ENCODE measurements at regions not wholly inside any gene's neighbourhood (a gene's known extent, or its start where the extent isn't known, plus 50 kb on each side); places are given as distances from the start of the nearest gene placed in this dataset.

DNA sequence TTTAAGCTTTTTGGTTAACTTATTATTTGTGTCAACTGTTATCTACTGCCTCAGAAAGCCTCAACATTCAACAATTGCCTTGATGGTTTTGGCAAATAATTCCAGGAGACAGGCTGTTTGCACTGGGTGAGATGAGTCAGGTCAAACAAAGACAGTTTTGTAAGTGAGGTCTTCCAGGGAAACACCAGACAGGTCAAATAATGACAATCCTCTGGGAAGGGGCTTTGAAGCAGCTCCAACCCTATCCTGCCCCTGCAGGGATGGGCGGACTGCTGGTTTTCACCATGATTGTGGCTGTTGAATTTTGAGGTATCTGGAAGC lies 79.4 kb upstream of the PRR23E start:
- Histone ChIP-seq H3K36me3 (no peaks in the 10 kb centered on the region), H3K4me3 (no peak overlapping the region), H3K27me3 (ENCODE audit: low read depth) (peaks cover 6% of the 10 kb centered on the region), H3K9me3 (replicated peaks) (peaks cover 24% of the 10 kb centered on the region), H3K27ac (replicated peaks) (no peak overlapping the region), H3K4me1 (no peaks in the 10 kb centered on the region)
- TF ChIP-seq, protein P1, sequence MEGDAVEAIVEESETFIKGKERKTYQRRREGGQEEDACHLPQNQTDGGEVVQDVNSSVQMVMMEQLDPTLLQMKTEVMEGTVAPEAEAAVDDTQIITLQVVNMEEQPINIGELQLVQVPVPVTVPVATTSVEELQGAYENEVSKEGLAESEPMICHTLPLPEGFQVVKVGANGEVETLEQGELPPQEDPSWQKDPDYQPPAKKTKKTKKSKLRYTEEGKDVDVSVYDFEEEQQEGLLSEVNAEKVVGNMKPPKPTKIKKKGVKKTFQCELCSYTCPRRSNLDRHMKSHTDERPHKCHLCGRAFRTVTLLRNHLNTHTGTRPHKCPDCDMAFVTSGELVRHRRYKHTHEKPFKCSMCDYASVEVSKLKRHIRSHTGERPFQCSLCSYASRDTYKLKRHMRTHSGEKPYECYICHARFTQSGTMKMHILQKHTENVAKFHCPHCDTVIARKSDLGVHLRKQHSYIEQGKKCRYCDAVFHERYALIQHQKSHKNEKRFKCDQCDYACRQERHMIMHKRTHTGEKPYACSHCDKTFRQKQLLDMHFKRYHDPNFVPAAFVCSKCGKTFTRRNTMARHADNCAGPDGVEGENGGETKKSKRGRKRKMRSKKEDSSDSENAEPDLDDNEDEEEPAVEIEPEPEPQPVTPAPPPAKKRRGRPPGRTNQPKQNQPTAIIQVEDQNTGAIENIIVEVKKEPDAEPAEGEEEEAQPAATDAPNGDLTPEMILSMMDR (IDR thresholded peaks at IDR 0.05; ENCODE audit: borderline replicate concordance) = no peak
- intact Hi-C loops (cut with micrococcal nuclease) = no loop called here
- DNase-seq = no peak

DNA sequence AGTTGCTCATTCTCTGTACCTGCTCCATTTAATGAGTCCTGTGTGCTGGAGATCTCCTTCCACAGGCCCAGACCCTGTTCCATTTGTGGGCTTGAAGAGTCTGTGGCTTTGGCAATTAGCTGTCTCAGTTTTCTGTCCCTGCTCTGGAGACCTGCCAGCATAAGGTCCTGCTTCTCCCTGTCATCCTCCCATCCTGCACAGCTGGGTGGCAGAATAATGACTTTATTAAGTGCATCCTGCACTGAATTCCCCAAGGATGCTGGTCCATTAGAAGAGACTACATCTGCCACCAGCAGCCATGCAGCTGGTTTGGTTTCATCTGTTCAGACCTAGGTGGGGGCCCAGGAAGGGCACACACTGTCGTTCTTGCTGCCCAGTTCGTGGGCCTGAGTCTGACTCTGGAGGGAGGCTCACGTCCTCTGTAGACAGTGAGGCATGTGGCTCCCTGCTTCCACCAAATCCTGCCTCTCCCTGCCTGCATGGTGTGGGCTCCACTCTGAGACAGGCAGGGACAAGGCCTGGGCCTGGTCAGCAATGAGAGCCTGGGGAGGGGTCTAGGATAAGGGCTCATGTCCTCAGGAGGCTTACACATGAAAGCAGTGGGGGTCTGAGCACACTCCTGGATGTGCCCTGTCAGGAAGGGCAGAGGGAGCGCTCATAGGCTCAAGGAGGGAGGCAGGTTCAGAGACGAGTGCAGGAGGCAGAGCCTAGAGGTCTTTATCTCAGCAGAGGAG lies 78.4 kb upstream of the PRR23E start:
- H3K27me3 ChIP-seq (ENCODE audit: low read depth) = peaks cover 6% of the 10 kb centered on the region
- H3K9me3 ChIP-seq (replicated peaks) = peaks cover 24% of the 10 kb centered on the region
- H3K4me3 ChIP-seq = no peak overlapping the region
- DNase-seq = no peak
- no peaks in the 10 kb centered on the region for H3K4me1 ChIP-seq
- TF ChIP-seq, protein P1 (IDR thresholded peaks at IDR 0.05; ENCODE audit: borderline replicate concordance) = no peak
- intact Hi-C loops (cut with micrococcal nuclease) = no loop called here
- H3K27ac ChIP-seq (replicated peaks) = no peak overlapping the region
- no peaks in the 10 kb centered on the region for H3K36me3 ChIP-seq

DNA sequence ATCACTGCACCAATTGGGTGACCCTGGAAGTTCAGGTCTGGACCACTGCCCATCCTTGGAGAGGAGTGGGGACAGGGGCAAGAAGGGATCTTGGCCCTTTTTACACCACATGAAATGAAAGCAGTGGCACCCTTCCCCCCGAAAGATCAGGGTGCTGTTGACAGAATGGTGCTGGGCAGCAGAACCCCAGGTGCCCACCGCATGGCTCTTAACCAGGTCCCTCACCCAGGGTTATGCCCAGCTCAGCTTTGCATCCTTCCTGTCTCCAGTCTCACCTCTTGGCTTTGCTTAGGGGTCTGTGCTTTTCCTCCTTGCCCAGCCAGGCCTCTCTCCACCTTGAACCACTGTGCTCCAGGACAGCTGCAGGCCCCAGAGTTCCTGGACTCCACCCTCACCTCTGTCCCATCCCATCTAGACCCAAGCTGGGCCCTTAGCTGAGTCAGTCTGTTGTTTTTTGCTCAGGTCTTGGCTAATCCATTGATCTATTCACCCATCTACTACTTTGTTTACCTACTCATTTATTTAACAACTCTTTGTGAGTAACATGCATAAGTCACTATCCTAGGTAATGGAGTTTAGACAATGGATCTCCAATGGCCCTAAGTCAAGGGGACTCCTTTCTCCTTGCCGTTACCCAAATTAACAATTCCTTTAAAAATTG lies 77.1 kb upstream of the PRR23E start:
- Histone ChIP-seq H3K4me1 (no peaks in the 10 kb centered on the region), H3K4me3 (no peak overlapping the region), H3K36me3 (no peaks in the 10 kb centered on the region), H3K27ac (replicated peaks) (no peak overlapping the region), H3K9me3 (replicated peaks) (peaks cover 24% of the 10 kb centered on the region), H3K27me3 (ENCODE audit: low read depth) (peaks cover 6% of the 10 kb centered on the region)
- DNase-seq = no peak
- intact Hi-C loops (cut with micrococcal nuclease) = no loop called here
- TF ChIP-seq, protein P1 (IDR thresholded peaks at IDR 0.05; ENCODE audit: borderline replicate concordance) = no peak

DNA sequence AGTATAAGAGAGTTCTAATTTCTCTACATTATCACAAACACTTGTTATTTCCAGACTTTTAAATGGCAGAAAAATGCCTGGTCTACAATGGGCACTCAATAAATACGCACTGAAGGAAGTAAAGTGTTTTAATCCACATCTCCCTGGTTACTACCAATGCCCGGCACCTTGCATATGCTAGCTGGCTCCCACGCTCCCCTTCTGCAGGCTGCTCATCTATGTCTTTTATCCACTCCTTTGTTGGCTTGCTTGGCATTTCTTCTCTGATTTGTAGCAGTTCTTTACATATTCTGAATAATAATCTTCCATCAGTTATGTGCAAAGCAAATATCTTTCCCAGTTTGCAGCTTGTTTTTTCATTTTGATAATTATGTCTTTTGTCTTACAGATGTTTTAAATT lies 74.6 kb upstream of the PRR23E start:
- no peaks in the 10 kb centered on the region for H3K4me1 ChIP-seq
- TF ChIP-seq, protein P1 (IDR thresholded peaks at IDR 0.05; ENCODE audit: borderline replicate concordance) = no peak
- H3K4me3 ChIP-seq = no peak overlapping the region
- DNase-seq = no peak
- H3K36me3 ChIP-seq = no peaks in the 10 kb centered on the region
- intact Hi-C loops (cut with micrococcal nuclease) = no loop called here
- no peaks in the 10 kb centered on the region for H3K9me3 ChIP-seq (replicated peaks)
- no peak overlapping the region for H3K27ac ChIP-seq (replicated peaks)
- H3K27me3 ChIP-seq (ENCODE audit: low read depth) = peaks cover 10% of the 10 kb centered on the region

DNA sequence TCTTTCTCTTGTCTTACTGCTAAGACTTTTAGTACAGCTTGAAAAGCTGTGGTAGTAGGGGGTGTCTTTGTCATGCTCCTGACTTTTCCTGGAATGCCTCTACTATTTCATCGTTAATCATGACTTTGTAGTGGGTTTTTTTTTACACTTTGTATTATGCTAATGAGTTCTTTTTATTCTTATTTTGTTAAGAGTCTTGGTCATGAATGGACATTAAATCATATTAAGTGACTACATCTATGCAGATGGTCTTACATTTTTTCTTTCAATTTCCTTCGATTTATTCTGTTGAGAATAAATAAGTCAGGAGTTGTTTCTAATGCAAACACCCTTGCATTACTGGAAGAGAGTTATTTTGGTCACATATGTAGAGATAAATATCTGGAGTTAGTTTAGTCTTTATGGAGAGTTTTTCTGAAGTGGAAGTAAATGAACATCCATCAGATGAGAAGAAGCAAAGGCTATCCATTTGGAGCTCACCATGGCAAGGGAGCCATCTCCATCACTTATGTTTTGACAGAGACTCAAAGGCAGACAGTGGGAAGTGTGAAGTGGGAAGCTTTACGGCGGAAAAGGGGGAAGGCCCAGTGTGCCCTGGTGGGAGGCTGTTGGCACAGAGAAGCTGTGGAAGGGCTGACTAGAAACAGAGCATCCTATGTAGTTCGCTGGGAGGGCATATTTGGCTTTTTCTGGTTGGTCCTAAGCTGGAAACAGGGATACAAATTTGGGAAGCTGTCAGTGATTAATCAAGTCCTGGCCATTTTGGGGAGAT lies 73.1 kb upstream of the PRR23E start:
- TF ChIP-seq, protein P1 (IDR thresholded peaks at IDR 0.05; ENCODE audit: borderline replicate concordance) = no peak
- intact Hi-C loops (cut with micrococcal nuclease) = no loop called here
- H3K4me3 ChIP-seq = no peak overlapping the region
- no peaks in the 10 kb centered on the region for H3K4me1 ChIP-seq
- H3K36me3 ChIP-seq = no peaks in the 10 kb centered on the region
- H3K27me3 ChIP-seq (ENCODE audit: low read depth) = peaks cover 12% of the 10 kb centered on the region
- no peak overlapping the region for H3K27ac ChIP-seq (replicated peaks)
- no peaks in the 10 kb centered on the region for H3K9me3 ChIP-seq (replicated peaks)
- DNase-seq = no peak
